ENCODE measurements at regions not wholly inside any gene's neighbourhood (a gene's known extent, or its start where the extent isn't known, plus 50 kb on each side); places are given as distances from the start of the nearest gene placed in this dataset.
"Not testable (repeated sequence)": the region's sequence is repeated elsewhere in the genome, so short reads cannot be mapped to it uniquely, and the experiment has no call there.

- no peak for DNase-seq
Observed at GRCh38 chr10:108608860-108609259, 1314.5 kb downstream of the XPNPEP1 start.

GRCh38 chr10:108601851-108602250 is 1321.5 kb downstream of the XPNPEP1 start:
- no peak for DNase-seq

GRCh38 chr10:108600511-108600910 is 1322.8 kb downstream of the XPNPEP1 start:
- DNase-seq, result not testable (repeated sequence)

- DNase-seq, result not testable (repeated sequence)
Observed at GRCh38 chr10:108599317-108599716, 1324.0 kb downstream of the XPNPEP1 start.

GRCh38 chr10:108598831-108599230 is 1324.5 kb downstream of the XPNPEP1 start:
- DNase-seq, result no peak

- no peak for DNase-seq
Observed at GRCh38 chr10:108598320-108598695, 1325.0 kb downstream of the XPNPEP1 start.

GRCh38 chr10:108597657-108598319 is 1325.5 kb downstream of the XPNPEP1 start:
- DNase-seq, result no peak

GRCh38 chr10:108597031-108597430 is 1326.3 kb downstream of the XPNPEP1 start:
- DNase-seq, result no peak

- DNase-seq, result no peak
Observed at GRCh38 chr10:108592956-108593355, 1330.4 kb downstream of the XPNPEP1 start.

GRCh38 chr10:108591417-108591816 is 1331.9 kb downstream of the XPNPEP1 start:
- no peak for DNase-seq

- DNase-seq, result no peak
Observed at GRCh38 chr10:108586424-108586823, 1336.9 kb downstream of the XPNPEP1 start.

- DNase-seq, result no peak
Observed at GRCh38 chr10:108583877-108584276, 1339.4 kb downstream of the XPNPEP1 start.

- DNase-seq, result no peak
Observed at GRCh38 chr10:108582888-108583287, 1340.4 kb downstream of the XPNPEP1 start.

GRCh38 chr10:108582387-108582786 is 1340.9 kb downstream of the XPNPEP1 start:
- no peak for DNase-seq

- no peak for DNase-seq
Observed at GRCh38 chr10:108578258-108578657, 1345.1 kb downstream of the XPNPEP1 start.

- no peak for DNase-seq
Observed at GRCh38 chr10:108574233-108574632, 1349.1 kb downstream of the XPNPEP1 start.

GRCh38 chr10:108568824-108569223 is 1354.5 kb downstream of the XPNPEP1 start:
- no peak for DNase-seq

GRCh38 chr10:108567899-108568752 is 1355.2 kb downstream of the XPNPEP1 start:
- DNase-seq, result no peak

- DNase-seq, result peak in 1 of 51 donors; percentile 5
Observed at GRCh38 chr10:108566316-108567107, 1356.8 kb downstream of the XPNPEP1 start.

- no peak for DNase-seq
Observed at GRCh38 chr10:108562105-108562504, 1361.2 kb downstream of the XPNPEP1 start.

GRCh38 chr10:108561649-108562048 is 1361.7 kb downstream of the XPNPEP1 start:
- DNase-seq, result no peak

GRCh38 chr10:108560488-108560887 is 1362.8 kb downstream of the XPNPEP1 start:
- no peak for DNase-seq

Measured in hypothalamus (tissue), 51 donors.